Right lobe of liver (tissue), 4 donors: ENCODE measurements at regions not wholly inside any gene's neighbourhood (a gene's known extent, or its start where the extent isn't known, plus 50 kb on each side); places are given as distances from the start of the nearest gene placed in this dataset.

ENCODE experiments used
- POLR2A ChIP-seq: fragments of 450-650 bp; IDR thresholded peaks from one replicate; pipeline ENCODE4 v1.6.1; 2017; ENCODE audit warnings: antibody characterized with exemption, mild to moderate bottlenecking
- TF ChIP-seq, protein P1 (sequence below), 4 donors: fragments of 200-600 bp in 3 of 4; fragments of 450-650 bp in 1 of 4; IDR thresholded peaks; one replicate each; pipeline versions ENCODE4 v1.5.1 to v1.8.0; 2016 to 2022; ENCODE audit warnings: antibody characterized with exemption in 4 of 4, mild to moderate bottlenecking in 2 of 4
- donor health status: DM: no; HTN: no; CAD: no.
- donor health status: DM: no; HTN: no; CAD: no.
- donor health status: DM: no; HTN: yes; CAD: no.

DNA sequence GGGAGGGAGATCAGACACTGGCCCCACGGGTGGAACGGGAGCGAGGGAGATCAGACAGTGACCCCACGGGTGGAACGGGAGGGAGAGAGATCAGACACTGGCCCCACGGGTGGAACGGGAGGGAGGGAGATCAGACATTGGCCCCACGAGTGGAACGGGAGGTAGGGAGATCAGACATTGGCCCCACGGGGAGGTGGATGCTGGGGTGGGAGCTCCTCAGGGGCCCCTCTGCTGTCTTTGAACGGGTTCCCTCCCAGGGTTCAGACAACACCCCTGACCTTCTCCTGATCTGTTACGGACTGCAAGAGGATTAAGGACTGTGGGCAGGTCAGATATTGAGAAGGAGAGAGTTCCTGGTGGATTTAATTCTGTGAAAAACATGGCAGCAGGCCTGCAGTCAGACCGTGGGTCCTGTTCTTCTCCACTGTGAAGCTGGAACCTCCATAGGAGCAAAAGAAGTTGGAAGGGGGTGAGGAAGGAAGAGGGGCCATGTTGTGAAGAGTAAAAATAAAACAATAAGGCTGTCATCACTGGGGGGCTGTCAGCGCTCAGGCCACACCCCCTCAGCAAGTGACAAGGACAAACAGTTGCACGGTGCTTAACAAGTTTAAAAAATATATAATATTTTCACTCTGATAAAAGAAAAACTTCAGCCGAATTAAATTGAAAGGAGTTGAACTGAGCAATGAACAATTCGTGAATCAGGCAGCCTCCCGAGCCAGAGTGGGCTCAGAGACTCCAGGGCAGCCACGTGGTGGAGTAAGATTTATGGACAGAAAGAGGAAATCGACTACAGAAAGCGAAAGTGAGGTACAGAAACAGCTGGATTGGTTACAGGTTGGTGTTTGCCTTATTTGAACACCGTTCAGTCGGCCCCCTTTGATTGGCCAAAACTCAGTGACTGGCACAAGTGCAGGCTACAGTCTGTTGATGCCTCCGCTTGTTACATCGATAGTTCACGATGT, 348.7 kb upstream of the TNRC6C start:
- no peak for TF ChIP-seq POLR2A
- TF ChIP-seq, protein P1, sequence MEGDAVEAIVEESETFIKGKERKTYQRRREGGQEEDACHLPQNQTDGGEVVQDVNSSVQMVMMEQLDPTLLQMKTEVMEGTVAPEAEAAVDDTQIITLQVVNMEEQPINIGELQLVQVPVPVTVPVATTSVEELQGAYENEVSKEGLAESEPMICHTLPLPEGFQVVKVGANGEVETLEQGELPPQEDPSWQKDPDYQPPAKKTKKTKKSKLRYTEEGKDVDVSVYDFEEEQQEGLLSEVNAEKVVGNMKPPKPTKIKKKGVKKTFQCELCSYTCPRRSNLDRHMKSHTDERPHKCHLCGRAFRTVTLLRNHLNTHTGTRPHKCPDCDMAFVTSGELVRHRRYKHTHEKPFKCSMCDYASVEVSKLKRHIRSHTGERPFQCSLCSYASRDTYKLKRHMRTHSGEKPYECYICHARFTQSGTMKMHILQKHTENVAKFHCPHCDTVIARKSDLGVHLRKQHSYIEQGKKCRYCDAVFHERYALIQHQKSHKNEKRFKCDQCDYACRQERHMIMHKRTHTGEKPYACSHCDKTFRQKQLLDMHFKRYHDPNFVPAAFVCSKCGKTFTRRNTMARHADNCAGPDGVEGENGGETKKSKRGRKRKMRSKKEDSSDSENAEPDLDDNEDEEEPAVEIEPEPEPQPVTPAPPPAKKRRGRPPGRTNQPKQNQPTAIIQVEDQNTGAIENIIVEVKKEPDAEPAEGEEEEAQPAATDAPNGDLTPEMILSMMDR (IDR thresholded peaks at IDR 0.05) = no peak
